ENCODE measurements at regions not wholly inside any gene's neighbourhood (a gene's known extent, or its start where the extent isn't known, plus 50 kb on each side); places are given as distances from the start of the nearest gene placed in this dataset.

DNA sequence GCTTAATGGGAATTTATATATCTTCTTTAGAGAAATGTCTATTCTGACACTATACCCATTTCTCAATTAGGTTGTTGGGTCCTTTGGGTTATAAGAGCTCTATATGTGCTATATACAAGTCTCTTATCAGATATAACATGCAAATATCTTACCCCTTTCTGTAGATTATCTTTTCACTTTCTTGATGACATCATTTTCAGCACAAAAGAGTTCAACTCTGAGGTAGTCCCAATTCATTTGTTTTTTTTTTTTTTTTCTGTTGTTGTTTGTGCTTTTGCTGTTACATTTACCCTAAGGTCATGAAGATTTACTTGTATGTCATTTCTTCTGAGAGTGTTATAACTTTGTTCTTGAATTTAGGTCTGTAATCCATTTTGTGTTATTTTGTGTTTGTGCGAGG, 326.4 kb downstream of the CENPC start:
- TF ChIP-seq ZNF274 (IDR thresholded peaks at IDR 0.05; ENCODE audit: low read depth, low read length) (no peak), YY1 (IDR thresholded peaks at IDR 0.05; ENCODE audit: insufficient read depth, insufficient read length) (no peak)

Data from NT2/D1 (cell line).